H1 (cell line): ENCODE measurements at regions not wholly inside any gene's neighbourhood (a gene's known extent, or its start where the extent isn't known, plus 50 kb on each side); places are given as distances from the start of the nearest gene placed in this dataset.

Source experiments
- CTCF ChIA-PET: fragments of 300-600 bp; sonication (Branson Sonifier 250); formaldehyde crosslinking; loops from one replicate; lab custom pipeline; 2021; ENCODE audit not compliant: partially characterized antibody; lab: Charles Lee
- POLR2A ChIA-PET: fragments of 300-600 bp; sonication (Branson Sonifier 250); formaldehyde crosslinking; loops from one replicate; lab custom pipeline; 2021; ENCODE audit warnings: inconsistent platforms; ENCODE audit not compliant: partially characterized antibody; lab: Charles Lee
- DNase-seq, 2 experiments: peaks; one replicate each; pipeline versions ENCODE4 v3.0.0 to v3.0.0-alpha.2; 2010 to 2022; ENCODE audit warnings: low spot score in 2 of 2, low read depth in 1 of 2, mixed read lengths in 1 of 2
- FAIRE-seq: peaks from 2 replicates; lab custom pipeline; 2011; peaks lifted over from hg19 to GRCh38; lab: Jason Lieb, UNC
- H2AFZ ChIP-seq: 2 replicates; pipeline ENCODE4 v1.8.1; 2012; ENCODE audit warnings: low read length, inconsistent platforms
- H2AK5ac ChIP-seq: 2 replicates; pipeline ENCODE4 v1.6.1; 2013; ENCODE audit warnings: low read depth, low read length
- H2BK120ac ChIP-seq: replicated peaks from 2 replicates; pipeline ENCODE3; 2013; ENCODE audit warnings: low read depth, low read length, inconsistent platforms
- H2BK12ac ChIP-seq: 2 replicates; pipeline ENCODE4 v1.6.1; 2013; ENCODE audit warnings: low read depth, low read length
- H2BK15ac ChIP-seq: 2 replicates; pipeline ENCODE4 v1.6.1; 2013; ENCODE audit warnings: low read length
- H2BK20ac ChIP-seq: 2 replicates; pipeline ENCODE4 v1.6.1; 2013; ENCODE audit warnings: low read length
- H2BK5ac ChIP-seq: 2 replicates; pipeline ENCODE4 v1.6.1; 2013; ENCODE audit warnings: low read depth, low read length
- H3K14ac ChIP-seq: 2 replicates; pipeline ENCODE4 v1.6.1; 2013; ENCODE audit warnings: inconsistent platforms; ENCODE audit not compliant: insufficient read length
- H3K18ac ChIP-seq: 2 replicates; pipeline ENCODE4 v1.6.1; 2013; ENCODE audit warnings: low read length; ENCODE audit errors: extremely low read depth
- H3K23ac ChIP-seq: 2 replicates; pipeline ENCODE4 v1.6.1; 2013; ENCODE audit warnings: inconsistent platforms; ENCODE audit not compliant: insufficient read length
- H3K23me2 ChIP-seq: 2 replicates; pipeline ENCODE4 v1.6.1; 2013; ENCODE audit warnings: low read depth, low read length
- H3K27ac ChIP-seq: 2 replicates; pipeline ENCODE4 v1.6.1; 2011; ENCODE audit warnings: low read depth, low read length, inconsistent platforms
- H3K27me3 ChIP-seq, 4 experiments: replicated peaks in 1 of 4; 1 replicate in 1 of 4; 2 replicates in 3 of 4; pipeline versions ENCODE4 v1.6.1 to v1.8.1; 2011 to 2013; ENCODE audit warnings: low read length in 3 of 4, mild to moderate bottlenecking in 3 of 4, inconsistent platforms in 2 of 4, mixed read lengths in 2 of 4, moderate library complexity in 1 of 4; ENCODE audit not compliant: control insufficient read depth in 3 of 4, insufficient read depth in 3 of 4; ENCODE audit errors: extremely low read depth in 1 of 4
- H3K36me3 ChIP-seq, 4 experiments: 2 replicates each; pipeline versions ENCODE4 v1.6.1 to v1.8.1; 2011 to 2013; ENCODE audit warnings: mild to moderate bottlenecking in 4 of 4, low read length in 3 of 4, moderate library complexity in 2 of 4, control low read depth in 1 of 4, inconsistent platforms in 1 of 4; ENCODE audit not compliant: insufficient read depth in 4 of 4, control insufficient read depth in 2 of 4
- H3K4ac ChIP-seq: replicated peaks from 2 replicates; pipeline ENCODE3; 2013; ENCODE audit warnings: low read length, low read depth, mixed read lengths, inconsistent platforms; ENCODE audit not compliant: insufficient read length
- H3K4me1 ChIP-seq, 4 experiments: replicated peaks in 1 of 4; 1 replicate in 1 of 4; 2 replicates in 3 of 4; pipeline versions ENCODE4 v1.6.1 to v1.8.1; 2011 to 2013; ENCODE audit warnings: low read length in 3 of 4, inconsistent platforms in 2 of 4, mixed read lengths in 1 of 4; ENCODE audit not compliant: insufficient read depth in 4 of 4, control insufficient read depth in 3 of 4
- H3K4me2 ChIP-seq, 2 experiments: 2 replicates each; pipeline versions ENCODE4 v1.6.1 to v1.8.1; 2011 to 2013; ENCODE audit warnings: low read depth in 2 of 2, low read length in 2 of 2, control low read depth in 1 of 2, inconsistent platforms in 1 of 2, mild to moderate bottlenecking in 1 of 2; ENCODE audit not compliant: insufficient read depth in 1 of 2
- H3K4me3 ChIP-seq, 4 experiments: fragments of 200-600, 300-600 bp in 1 of 4; sonication (generic), shearing (Covaris generic), sonication (Bioruptor Twin) in 1 of 4; 2 replicates each; pipeline versions ENCODE4 v1.5.1 to v1.8.1; 2011 to 2016; ENCODE audit warnings: low read length in 4 of 4, low read depth in 3 of 4, control low read depth in 2 of 4, inconsistent platforms in 2 of 4, mild to moderate bottlenecking in 2 of 4, mixed read lengths in 1 of 4, moderate library complexity in 1 of 4; ENCODE audit not compliant: insufficient read depth in 2 of 4; ENCODE audit errors: extremely low read depth in 1 of 4
- H3K56ac ChIP-seq: replicated peaks from 2 replicates; pipeline ENCODE3; 2013; ENCODE audit warnings: low read depth, mild to moderate bottlenecking, mixed read lengths, low read length, inconsistent platforms; ENCODE audit not compliant: insufficient read length
- H3K79me1 ChIP-seq: 2 replicates; pipeline ENCODE4 v1.6.1; 2013; ENCODE audit warnings: low read depth, low read length, control low read depth
- H3K79me2 ChIP-seq, 2 experiments: 2 replicates each; pipeline versions ENCODE4 v1.6.1 to v1.8.1; 2012 to 2013; ENCODE audit warnings: low read length in 2 of 2, mild to moderate bottlenecking in 2 of 2, inconsistent platforms in 1 of 2; ENCODE audit not compliant: insufficient read depth in 2 of 2, control insufficient read depth in 1 of 2
- H3K9ac ChIP-seq, 4 experiments: replicated peaks in 1 of 4; 1 replicate in 1 of 4; 2 replicates in 3 of 4; pipeline versions ENCODE4 v1.6.1 to v1.8.1; 2011 to 2013; ENCODE audit warnings: low read depth in 3 of 4, low read length in 3 of 4, control low read depth in 2 of 4, mild to moderate bottlenecking in 2 of 4, moderate library complexity in 2 of 4, inconsistent platforms in 1 of 4; ENCODE audit errors: extremely low read depth in 1 of 4
- H3K9me3 ChIP-seq, 2 experiments: 2 replicates each; pipeline versions ENCODE4 v1.6.1 to v1.8.1; 2012 to 2013; ENCODE audit warnings: mild to moderate bottlenecking in 2 of 2, moderate library complexity in 2 of 2, control low read depth in 1 of 2, inconsistent platforms in 1 of 2, low read depth in 1 of 2, low read length in 1 of 2, mixed read lengths in 1 of 2; ENCODE audit not compliant: insufficient read depth in 2 of 2
- H4K20me1 ChIP-seq, 2 experiments: replicated peaks in 1 of 2; 2 replicates each; pipeline versions ENCODE3 to v1.8.1; 2011 to 2013; ENCODE audit warnings: inconsistent platforms in 2 of 2, low read length in 2 of 2, mild to moderate bottlenecking in 1 of 2; ENCODE audit not compliant: insufficient read depth in 2 of 2, control insufficient read depth in 1 of 2
- H4K5ac ChIP-seq: 2 replicates; pipeline ENCODE4 v1.6.1; 2013; ENCODE audit warnings: low read length, low read depth, mixed read lengths, inconsistent platforms; ENCODE audit not compliant: insufficient read length
- H4K8ac ChIP-seq: 2 replicates; pipeline ENCODE4 v1.8.0; 2013; ENCODE audit warnings: mild to moderate bottlenecking, moderate library complexity, low read length, inconsistent platforms; ENCODE audit not compliant: insufficient read depth; ENCODE audit errors: extremely low read depth
- H4K91ac ChIP-seq: replicated peaks from 2 replicates; pipeline ENCODE3; 2013; ENCODE audit warnings: low read length, mixed read lengths, inconsistent platforms; ENCODE audit not compliant: insufficient read length
- CHD2 ChIP-seq: IDR thresholded peaks from 2 replicates; pipeline ENCODE4 v1.6.1; 2012; ENCODE audit warnings: low read length, improper control_type of control experiment
- CREB1 ChIP-seq: IDR thresholded peaks from 2 replicates; pipeline ENCODE4 v1.6.1; 2012; ENCODE audit warnings: inconsistent platforms
- CTBP2 ChIP-seq: IDR thresholded peaks from 2 replicates; pipeline ENCODE4 v1.7.0; 2011; ENCODE audit warnings: borderline replicate concordance, mild to moderate bottlenecking, moderate library complexity, mixed read lengths, low read length; ENCODE audit not compliant: insufficient read depth, insufficient read length
- GABPA ChIP-seq: IDR thresholded peaks from 2 replicates; pipeline ENCODE4 v1.6.1; 2011; ENCODE audit warnings: mild to moderate bottlenecking, low read length, moderate library complexity, borderline replicate concordance; ENCODE audit not compliant: insufficient read depth
- SAP30 ChIP-seq: fragments of 300-600 bp; sonication (generic); IDR thresholded peaks from 2 replicates; pipeline ENCODE4 v1.7.1; 2012; ENCODE audit warnings: low read length, moderate library complexity, mild to moderate bottlenecking, inconsistent platforms; ENCODE audit not compliant: insufficient read depth, insufficient replicate concordance
- SP1 ChIP-seq: IDR thresholded peaks from 2 replicates; pipeline ENCODE4 v1.6.1; 2011; ENCODE audit warnings: low read depth, low read length
- SUZ12 ChIP-seq: fragments of 200-600 bp; sonication (generic); IDR thresholded peaks from 2 replicates; pipeline ENCODE4 v1.6.1; 2012; ENCODE audit warnings: mild to moderate bottlenecking, inconsistent platforms, low read length, moderate library complexity, mixed read lengths
- TBP ChIP-seq: IDR thresholded peaks from 2 replicates; pipeline ENCODE4 v1.6.1; 2011; ENCODE audit warnings: low read depth, low read length, improper control_type of control experiment
- WGBS, 2 experiments: shearing (Covaris generic) in 1 of 2; methylation state at CpG; one replicate each; pipeline versions ENCODE4 v1.1.6 to v1.1.7; 2013 to 2015; ENCODE audit warnings: low lambda C conversion rate in 2 of 2, mixed read lengths in 2 of 2, inconsistent platforms in 1 of 2, low coverage in 1 of 2, missing lambda C conversion rate in 1 of 2; ENCODE audit not compliant: insufficient replicate concordance in 2 of 2, insufficient coverage in 1 of 2, insufficient read length in 1 of 2; ENCODE audit errors: extremely low coverage in 1 of 2, missing lambda C conversion rate in 1 of 2; 5-methylcytosine and 5-hydroxymethylcytosine counted together
- TF ChIP-seq, protein P1 (sequence below): IDR thresholded peaks from 2 replicates; pipeline ENCODE4 v1.6.1; 2011; ENCODE audit warnings: low read depth, mild to moderate bottlenecking, low read length; ENCODE audit not compliant: insufficient read depth

DNA sequence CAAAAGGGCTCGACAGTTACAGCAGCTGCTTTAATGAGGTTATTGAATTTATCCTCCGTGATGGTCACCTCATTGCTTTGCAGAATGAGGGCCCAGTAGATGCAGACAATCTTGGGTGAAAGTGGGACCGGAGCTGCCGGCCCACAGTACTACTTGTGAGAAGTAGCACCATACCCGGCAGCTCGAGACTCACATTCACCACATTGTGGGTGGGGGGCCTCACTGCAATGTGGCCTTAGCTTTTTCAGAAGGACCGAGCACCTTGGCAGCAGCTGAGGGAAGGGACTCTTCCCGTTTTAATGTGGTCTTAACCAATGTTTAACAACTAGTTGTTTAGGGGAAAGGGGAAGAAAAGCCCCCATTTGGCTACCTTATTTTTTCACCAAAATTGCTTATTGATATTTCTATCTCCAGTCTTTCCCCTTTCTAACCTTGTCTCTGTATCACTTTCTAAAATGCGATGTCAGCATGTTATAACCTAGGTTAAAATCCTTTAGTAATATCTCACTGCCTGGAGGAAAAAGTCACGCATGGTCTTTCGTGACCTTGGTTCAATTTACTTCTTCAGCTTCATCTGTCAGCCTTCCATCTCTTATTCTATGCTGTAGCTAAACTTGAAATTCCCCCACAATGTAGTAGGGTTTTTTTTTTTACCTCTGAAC, 87.4 kb upstream of the PHYHIPL start:
- H2BK20ac ChIP-seq: no peak overlapping the region
- CTCF ChIA-PET: interaction anchor here (1.1 kb wide), 1 partner anchor 137 kb away, joined by 3 read pairs; no protein-coding TSS in a partner anchor
- H3K4me2 ChIP-seq: no peak overlapping the region
- no peak overlapping the region for H3K27ac ChIP-seq
- no peak overlapping the region for H3K9ac ChIP-seq
- no peak overlapping the region for H4K5ac ChIP-seq
- TF ChIP-seq SP1 (no peak), CREB1 (no peak), SUZ12 (no peak), GABPA (no peak), CHD2 (no peak), CTBP2 (no peak), TBP (no peak), SAP30 (no peak)
- TF ChIP-seq, protein P1, sequence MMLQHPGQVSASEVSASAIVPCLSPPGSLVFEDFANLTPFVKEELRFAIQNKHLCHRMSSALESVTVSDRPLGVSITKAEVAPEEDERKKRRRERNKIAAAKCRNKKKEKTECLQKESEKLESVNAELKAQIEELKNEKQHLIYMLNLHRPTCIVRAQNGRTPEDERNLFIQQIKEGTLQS: no peak
- H3K79me2 ChIP-seq: no peaks in the 10 kb centered on the region
- DNase-seq (no peak), FAIRE-seq (no peak)
- H3K4me1 ChIP-seq: no peaks in the 10 kb centered on the region
- no peaks in the 10 kb centered on the region for H3K23me2 ChIP-seq
- peaks cover 0 to 2% (median 0%) of the 10 kb centered on the region in 4 experiments; a peak in 1 of 7 replicates for H3K27me3 ChIP-seq
- no peak overlapping the region for H2BK12ac ChIP-seq
- H3K4ac ChIP-seq: no peak overlapping the region
- no peak overlapping the region for H3K18ac ChIP-seq
- no peak overlapping the region for H3K14ac ChIP-seq
- H4K8ac ChIP-seq: no peak overlapping the region
- no peak overlapping the region for H2AFZ ChIP-seq
- no peak overlapping the region for H2BK120ac ChIP-seq
- no peak overlapping the region for H3K4me3 ChIP-seq
- no peak overlapping the region for H2AK5ac ChIP-seq
- no peak overlapping the region for H3K56ac ChIP-seq
- no peaks in the 10 kb centered on the region for H3K36me3 ChIP-seq
- H3K79me1 ChIP-seq: no peaks in the 10 kb centered on the region
- no peaks in the 10 kb centered on the region for H3K9me3 ChIP-seq
- WGBS, 2 experiments: 88% methylated on average over 11 of the region's 11 CpGs; no CpG with 5 or more reads in 1 of the 2 experiments
- H4K20me1 ChIP-seq: no peaks in the 10 kb centered on the region
- H2BK5ac ChIP-seq: no peak overlapping the region
- no peak overlapping the region for H4K91ac ChIP-seq
- no peak overlapping the region for H3K23ac ChIP-seq
- H2BK15ac ChIP-seq: no peak overlapping the region
- POLR2A ChIA-PET: no interaction called here
